ENCODE measurements at regions not wholly inside any gene's neighbourhood (a gene's known extent, or its start where the extent isn't known, plus 50 kb on each side); places are given as distances from the start of the nearest gene placed in this dataset.

DNA sequence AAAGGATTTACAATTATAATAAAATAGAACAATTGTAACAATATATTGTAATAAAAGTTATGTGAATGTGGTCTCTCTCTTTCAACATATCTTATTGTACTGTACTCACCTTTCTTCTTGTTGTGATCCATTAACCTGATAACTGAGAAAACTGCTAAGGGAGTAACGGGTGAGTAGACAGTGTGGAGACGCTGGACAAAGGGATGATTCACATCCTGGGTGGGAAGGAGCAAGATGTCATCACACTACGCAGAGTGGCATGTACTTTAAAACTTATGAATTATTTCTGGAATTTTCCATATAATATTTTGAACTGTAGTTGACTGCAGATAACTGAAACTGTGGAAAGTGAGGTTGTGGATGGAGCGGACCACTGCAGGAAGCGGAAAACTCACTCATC lies 91.2 kb upstream of the PLPP4 start:
- no peak for DNase-seq (ENCODE audit: low read depth in 4 of 4, low spot score in 2 of 4)

DNA sequence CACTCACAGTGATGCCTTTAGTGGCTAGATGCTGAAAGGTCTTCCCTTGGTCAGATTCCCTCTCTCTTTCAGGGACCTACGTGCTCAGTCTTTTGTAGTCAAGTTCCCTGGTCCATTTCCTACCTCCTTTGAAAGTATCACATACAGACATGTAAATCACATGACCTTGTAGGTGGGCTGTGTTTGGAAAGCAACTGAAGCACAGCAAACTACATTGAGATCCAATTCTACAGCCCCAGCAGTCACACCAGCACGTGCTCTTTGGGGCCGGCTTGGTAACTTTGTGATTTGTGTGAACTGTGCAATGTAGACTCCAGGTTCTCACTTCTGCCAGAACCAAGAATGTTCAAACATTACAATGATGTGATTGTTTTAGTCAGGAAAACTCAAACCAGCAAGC lies 89.7 kb upstream of the PLPP4 start:
- DNase-seq (ENCODE audit: low read depth in 4 of 4, low spot score in 2 of 4): no peak

DNA sequence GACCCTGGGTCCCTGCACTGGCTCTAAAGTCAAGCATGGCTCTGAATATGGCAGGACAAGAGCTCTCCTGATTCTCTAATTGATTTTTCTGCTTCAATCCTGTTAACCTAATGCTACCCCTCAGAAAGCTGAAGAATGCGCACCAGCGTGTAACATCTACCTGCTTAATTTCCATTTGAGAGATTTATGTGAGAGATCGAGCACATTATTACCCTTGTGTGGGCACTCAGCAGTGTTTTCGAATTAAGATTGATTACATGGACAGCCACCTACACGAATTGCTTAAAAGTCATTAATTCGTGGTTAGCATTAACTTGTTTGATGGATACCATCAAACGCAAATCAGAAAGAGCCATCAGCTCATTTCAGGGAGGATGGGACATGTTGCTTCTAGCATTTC lies 88.7 kb upstream of the PLPP4 start:
- DNase-seq (ENCODE audit: low read depth in 4 of 4, low spot score in 2 of 4): no peak

DNA sequence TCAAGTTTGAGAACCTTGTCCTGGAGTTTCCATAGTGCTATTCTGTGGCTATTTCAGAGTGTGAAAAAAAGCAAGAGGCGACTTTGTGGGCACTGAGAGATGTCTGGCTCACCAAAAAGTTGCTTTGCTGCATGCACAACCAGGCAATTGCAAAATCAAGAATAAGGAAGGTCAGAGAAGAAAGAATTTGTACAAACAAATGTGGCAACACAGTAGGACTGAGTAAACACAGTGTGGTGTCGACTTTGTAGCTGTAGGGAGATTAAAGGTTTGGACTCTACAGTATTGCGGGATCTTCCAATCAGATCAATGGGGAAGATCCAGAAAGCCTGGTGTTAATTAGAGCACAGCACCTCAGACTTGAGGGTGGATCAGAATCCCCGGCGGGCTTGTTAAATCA lies 88.1 kb upstream of the PLPP4 start:
- DNase-seq (ENCODE audit: low read depth in 4 of 4, low spot score in 2 of 4): no peak

DNA sequence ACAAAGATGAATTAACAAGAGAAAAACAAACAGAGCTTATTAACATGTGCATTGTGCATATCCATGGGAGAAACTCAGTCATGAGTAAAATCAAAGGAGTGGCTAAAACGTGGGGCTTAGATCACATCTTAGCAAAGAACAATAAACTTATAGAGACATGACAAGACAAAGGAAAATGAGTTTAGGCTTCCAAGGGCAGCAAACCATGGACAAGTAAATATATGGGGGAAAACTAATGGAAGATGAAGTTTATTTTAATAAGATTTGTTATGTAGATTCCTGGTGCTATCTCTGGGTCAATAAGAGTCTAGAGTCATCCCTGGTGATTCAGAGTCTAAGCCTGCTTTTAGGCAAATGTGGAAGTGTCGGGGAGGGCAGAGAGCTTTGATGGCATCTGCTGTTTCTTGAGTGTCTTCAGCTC lies 87.2 kb upstream of the PLPP4 start:
- DNase-seq (ENCODE audit: low read depth in 4 of 4, low spot score in 2 of 4): no peak

DNA sequence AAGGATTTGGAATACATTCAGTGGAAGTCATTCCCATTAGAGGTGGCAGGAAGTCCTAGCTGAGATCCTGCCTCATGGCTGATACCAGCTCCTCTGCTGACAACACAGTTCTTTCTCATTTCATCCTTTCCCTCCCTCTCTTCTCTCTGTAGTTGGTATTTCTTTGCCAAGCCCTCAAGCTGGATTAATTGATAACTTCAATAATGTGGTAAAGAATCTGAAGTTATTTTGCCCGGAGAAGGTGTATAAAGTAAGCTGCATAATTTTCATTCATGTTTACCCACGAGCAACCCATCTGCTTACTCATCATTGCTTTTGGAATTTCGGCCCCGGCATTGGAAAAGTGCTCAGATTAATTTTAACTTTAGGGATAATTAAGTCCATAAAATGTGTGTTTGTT lies 85.2 kb upstream of the PLPP4 start:
- no peak for DNase-seq (ENCODE audit: low read depth in 4 of 4, low spot score in 2 of 4)

DNA sequence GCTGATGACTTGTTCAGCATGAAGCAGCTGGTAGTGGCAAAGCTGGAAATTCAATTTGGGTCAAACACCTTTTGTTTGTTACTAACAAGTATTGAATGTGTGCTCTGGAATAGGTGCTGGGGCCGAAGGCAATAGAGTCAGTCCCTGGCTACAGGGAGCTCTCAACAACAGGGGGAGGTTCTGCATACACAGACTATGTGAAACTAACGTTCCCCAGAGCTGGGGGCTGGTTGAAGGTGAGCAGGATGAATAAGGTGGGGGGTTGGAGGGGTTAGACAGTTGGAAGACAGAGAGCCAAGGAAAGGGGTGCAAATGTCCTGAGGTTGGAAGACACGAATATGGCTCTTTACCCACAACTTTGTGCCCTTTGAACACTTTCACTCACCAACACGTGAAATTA lies 84.1 kb upstream of the PLPP4 start:
- DNase-seq (ENCODE audit: low read depth in 4 of 4, low spot score in 2 of 4): no peak

DNA sequence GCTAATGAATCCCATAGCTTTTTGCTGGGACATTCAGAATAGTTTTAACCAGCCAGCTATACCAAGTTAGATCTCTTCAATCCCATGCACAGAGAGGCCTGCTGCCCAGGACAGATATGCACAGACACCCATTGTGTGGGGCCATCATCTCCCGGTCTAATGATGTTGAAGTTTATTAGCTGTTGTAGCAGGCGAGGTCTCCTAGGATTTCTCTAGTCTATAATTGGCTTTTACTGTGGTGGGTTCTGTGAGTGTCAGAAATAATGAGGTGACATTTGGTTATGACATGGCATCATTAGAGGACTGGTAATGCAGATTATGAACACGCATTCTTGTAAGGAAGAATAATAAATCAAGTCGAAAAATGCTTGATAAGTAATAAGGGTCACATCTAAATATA lies 81.4 kb upstream of the PLPP4 start:
- DNase-seq (ENCODE audit: low read depth in 4 of 4, low spot score in 2 of 4): no peak

DNA sequence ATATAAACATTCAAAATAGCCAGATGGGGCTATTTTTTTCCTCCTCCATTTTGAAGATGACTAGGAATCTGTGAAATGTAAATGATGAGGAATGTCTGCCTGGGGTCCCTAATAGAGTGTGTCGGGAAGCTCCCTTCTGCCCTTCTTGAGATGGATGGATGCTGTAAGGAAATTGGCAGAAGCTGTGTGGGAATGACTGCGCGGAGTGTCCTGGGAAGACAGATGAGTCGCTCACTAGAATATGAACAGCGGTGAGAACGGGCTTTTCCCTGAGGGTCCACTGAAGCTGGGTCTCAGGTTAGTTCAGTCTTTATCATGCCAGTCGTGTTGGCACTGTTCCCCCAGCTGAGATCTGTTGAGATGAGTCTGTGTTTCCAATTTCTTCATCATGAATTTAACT lies 75.1 kb upstream of the PLPP4 start:
- DNase-seq (ENCODE audit: low read depth in 4 of 4, low spot score in 2 of 4): no peak

DNA sequence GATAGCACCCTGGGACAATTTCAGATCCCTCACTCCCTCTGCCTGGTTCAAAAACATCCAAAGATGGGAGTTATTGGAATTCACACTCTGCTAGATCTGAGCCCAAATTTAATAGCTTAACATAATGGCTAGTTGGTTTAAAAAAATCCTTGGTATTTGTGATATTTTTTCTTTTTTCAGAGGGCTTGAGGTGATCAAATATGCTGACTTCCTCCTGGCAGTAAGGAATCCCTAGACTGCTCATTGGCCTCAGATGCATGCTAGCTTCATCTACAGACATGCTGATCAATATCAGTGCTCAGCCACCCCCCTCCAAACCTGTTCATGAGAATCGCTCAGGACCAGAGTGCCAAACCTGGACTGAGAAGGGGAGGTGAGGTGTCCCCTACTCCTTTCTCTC lies 74.7 kb upstream of the PLPP4 start:
- no peak for DNase-seq (ENCODE audit: low read depth in 4 of 4, low spot score in 2 of 4)

DNA sequence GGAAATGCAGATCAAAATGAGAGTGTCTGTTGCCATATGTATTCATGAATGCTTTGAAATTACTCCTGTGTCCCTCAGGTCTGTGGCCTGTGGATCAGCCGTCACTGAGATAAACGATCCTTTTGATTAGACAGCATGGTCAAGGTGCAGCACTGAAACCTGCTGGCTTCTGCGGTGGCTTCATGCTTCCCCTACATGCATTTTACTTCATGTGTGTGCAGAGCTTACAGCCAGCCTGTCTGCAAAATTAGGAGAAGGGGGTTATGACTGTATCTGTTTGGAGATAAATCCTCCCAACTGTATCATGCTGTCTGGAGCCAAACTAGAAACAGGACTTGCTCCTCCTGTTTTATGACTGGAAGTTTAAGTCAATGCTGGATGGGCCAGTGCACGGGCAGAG lies 71.0 kb upstream of the PLPP4 start:
- DNase-seq (ENCODE audit: low read depth in 4 of 4, low spot score in 2 of 4): no peak

DNA sequence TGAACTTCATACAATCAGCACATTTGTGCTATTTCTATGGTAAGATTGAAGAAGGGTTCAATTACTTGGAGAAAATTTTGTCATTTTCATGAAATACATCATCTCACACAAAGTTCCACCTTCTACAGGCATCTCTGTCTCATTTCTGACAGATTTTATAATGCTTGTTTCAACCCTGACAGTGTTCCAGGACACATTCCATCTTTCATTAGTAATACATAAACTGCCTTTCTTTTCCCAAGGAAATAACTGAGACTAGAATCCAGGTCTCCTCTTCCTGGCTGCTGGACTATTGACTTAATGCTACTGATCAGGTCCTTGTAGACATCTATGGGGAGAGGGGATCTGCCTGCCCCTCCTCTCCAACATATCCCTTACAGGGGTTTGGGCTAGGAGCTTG lies 70.1 kb upstream of the PLPP4 start:
- no peak for DNase-seq (ENCODE audit: low read depth in 4 of 4, low spot score in 2 of 4)

DNA sequence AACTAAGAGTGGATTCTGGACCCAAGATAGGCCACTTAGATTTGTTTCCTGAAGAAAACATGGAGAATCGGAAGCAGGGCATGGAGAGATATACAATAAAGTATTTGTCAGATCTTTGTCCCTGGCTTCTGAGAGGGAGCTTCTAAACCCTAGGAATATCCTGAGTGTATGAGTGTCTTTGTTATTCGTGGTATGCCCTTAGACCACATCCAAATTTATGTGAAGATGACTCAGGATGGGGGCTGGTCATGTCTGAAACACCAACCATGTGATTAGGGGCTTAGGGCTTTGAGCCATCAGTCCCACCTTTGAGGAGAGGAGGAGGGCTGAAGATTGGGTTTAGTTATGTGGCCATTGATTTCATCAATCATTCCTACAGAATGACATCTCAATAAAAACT lies 69.7 kb upstream of the PLPP4 start:
- no peak for DNase-seq (ENCODE audit: low read depth in 4 of 4, low spot score in 2 of 4)

DNA sequence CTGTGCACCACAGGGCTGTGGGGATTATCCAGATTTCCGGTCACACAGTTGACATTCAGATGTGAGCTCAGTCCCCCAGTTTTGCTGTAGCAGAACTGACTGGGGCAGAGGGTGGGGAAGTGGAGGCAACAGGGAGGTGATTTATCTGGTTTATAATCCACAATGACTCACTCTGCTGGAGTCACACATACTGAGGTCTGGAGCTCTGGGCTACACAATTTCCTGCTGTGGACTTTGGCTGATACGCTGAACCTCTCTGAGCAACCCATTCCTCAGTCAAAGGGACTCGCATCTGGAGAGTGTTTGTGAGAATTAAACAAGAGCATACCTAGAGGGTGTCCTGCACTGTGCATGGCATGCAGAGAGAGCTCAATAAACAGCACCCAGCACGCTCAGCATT lies 64.8 kb upstream of the PLPP4 start:
- no peak for DNase-seq (ENCODE audit: low read depth in 4 of 4, low spot score in 2 of 4)

DNA sequence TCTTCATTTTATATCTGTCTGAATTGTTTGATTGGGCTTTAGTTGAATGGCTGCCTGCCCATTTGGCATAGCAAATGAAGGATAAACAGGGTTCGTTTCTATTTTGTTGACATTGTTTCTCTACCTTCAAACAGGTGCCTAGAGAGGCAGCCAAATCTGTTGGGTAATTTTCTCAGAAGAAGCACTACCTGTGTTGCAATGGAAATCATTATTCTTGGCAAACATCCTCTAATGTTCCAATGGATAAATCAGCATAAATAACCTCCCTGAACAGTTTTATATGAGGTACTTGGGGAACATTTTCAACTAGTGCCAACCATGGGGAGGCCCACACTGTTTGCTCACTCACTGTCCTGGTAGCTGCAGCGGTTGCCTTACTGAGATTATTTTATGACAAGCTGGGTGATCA lies 64.4 kb upstream of the PLPP4 start:
- DNase-seq (ENCODE audit: low read depth in 4 of 4, low spot score in 2 of 4): no peak

DNA sequence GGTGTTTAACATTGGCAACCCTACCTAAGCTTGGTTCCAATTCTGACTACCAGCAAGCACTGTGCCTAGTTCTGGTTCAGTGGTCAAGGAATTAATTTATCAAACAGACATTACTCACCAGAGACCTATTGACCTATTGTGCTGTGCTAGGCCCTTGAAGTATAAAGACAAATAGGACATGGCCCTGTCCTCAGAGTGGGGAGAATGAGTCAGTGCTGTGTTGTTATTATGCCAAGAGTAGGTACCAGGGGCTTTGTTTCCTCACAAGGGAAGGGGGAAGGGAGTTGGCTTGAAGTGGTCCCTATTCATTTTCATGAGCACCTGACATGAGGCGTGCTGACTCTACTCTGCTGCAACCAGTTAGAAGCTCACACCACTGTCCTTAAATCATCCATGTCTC lies 62.6 kb upstream of the PLPP4 start:
- no peak for DNase-seq (ENCODE audit: low read depth in 4 of 4, low spot score in 2 of 4)

DNA sequence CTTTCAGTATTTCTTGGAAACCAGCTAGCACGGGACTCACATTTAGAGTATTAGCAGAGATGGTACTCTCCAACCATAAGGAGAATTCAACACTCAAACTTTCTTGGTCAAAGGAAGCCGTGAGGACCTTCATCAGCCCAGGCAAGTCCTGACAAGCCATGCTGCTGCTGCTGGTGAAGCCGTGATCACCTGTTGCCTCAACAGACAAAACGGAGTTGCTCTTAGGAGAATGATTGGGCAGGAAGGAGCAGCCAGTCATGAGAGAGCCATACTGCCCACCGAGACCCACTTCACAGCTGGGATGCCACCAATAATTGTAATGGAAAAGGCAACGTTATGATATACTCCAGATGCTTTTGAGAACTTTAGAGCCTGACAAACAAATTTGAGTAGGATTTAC lies 60.8 kb upstream of the PLPP4 start:
- no peak for DNase-seq (ENCODE audit: low read depth in 4 of 4, low spot score in 2 of 4)

DNA sequence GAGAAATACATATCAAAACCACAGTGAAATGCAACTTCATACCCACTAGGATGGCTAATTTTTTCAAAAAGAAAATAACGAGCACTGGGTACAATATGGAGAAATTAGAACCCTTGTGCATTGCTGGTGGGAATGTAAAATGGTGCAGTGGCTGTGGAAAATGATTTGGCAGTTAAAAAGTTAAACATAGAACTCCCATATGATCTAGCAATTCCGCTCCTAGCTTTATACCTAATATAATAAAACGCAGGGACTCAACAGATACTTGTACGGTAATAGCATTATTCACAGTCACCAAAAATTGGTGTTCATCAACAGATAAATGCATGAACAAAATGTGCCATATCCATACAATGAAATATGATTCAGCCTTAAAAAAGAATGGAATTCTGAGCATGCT lies 58.8 kb upstream of the PLPP4 start:
- no peak for DNase-seq (ENCODE audit: low read depth in 4 of 4, low spot score in 2 of 4)

DNA sequence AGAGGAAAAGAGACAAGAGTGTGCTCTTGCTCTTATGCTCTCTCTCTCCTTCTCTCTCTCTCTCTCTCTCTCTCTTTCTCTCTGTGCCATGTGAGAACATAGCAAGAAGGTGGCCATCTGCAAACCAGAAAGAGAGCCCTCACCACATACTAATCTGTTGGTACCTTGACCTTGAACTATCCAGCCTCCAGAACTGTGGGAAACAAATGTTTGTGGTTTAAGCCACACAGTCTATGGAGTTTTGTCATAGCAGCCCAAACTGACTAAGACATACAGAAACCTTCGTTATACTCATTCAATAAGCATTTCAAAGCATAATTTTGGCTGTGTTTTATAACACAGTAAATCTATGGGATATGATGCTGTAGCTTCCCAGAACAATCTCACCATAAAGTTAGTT lies 56.4 kb upstream of the PLPP4 start:
- no peak for DNase-seq (ENCODE audit: low read depth in 4 of 4, low spot score in 2 of 4)

DNA sequence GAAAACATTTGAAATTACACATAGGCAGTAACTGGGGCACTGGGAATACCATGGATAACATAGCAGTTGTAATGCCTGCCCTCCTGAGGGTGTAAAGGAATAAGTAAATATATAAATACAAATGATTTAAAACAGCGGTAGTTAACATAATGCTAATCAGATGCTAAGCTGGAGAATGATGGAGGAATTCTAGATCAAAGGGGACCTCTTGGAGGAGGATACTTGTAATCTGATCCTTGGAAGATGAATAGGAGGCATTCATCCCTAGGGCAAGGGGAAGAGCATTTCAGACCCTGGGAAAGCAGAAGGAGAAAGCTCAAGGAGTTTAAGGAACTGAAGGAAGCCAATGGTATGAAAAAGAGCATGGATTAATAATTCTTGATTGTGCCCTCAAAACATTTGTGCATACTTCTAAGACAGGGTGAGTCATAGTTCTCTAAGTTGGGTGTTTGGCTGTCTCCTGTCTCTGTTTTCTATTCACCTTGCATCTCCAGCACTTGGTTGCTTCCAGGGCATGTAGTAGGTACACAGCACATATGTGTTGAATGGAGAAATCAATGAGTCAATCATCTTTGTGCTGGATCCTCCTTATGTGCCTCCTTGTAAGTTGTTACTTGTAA lies 54.8 kb upstream of the PLPP4 start:
- no peak for DNase-seq (ENCODE audit: low read depth in 4 of 4, low spot score in 2 of 4)

DNA sequence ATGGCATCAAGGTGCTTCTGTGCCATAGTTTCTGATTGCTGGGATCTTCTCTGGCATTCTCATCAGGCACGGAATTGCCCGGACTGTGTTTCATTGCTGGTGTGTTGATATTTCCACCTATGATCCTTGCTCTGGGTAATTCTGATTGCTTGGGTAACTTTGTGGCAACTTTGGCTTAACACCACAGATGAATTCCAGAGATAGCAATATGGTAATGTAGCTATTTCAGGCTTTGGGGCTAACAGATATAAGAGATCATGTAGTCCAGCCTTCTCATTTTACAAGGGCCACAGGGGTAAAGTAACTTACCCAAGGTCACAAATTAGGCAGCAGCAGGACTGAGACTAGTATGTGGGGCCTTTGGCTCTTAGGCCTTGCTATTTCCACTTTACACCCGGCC lies 53.9 kb upstream of the PLPP4 start:
- no peak for DNase-seq (ENCODE audit: low read depth in 4 of 4, low spot score in 2 of 4)

DNA sequence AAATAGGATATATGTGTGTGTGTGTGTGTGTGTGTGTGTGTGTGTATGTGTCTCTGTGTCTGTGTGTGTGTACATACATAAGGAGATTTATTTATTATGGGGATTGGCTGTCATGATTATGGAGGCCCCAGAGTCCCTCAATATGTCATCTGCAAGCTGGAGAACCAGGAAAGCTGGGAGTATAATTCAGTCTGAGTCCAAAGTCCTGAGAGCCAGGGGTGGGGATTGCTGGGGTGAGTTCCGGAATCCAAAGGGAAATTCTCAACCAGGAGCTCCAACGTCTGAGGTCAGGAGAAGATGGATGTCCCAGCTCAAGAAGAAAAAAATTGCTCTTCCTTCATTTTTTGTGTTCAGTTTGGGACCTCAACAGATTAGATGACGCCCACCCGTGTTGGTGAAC lies 50.7 kb upstream of the PLPP4 start:
- no peak for DNase-seq (ENCODE audit: low read depth in 4 of 4, low spot score in 2 of 4)
